OCI-LY7 (cell line): ENCODE measurements at regions not wholly inside any gene's neighbourhood (a gene's known extent, or its start where the extent isn't known, plus 50 kb on each side); places are given as distances from the start of the nearest gene placed in this dataset.

Experiments used
- EZH2phosphoT487 ChIP-seq: fragments of 200-600 bp; sonication (generic); IDR thresholded peaks from 2 replicates; pipeline ENCODE4 v1.6.1; 2018; ENCODE audit warnings: low read depth, borderline replicate concordance, mild to moderate bottlenecking, mixed run types, antibody characterized with exemption, low read length, moderate library complexity, mixed read lengths
- TF ChIP-seq, protein P1 (sequence below): fragments of 200-600 bp; sonication (generic); conservative IDR thresholded peaks from 2 replicates; pipeline ENCODE4 v1.5.1; 2014; ENCODE audit warnings: mild to moderate bottlenecking, antibody characterized with exemption, low read length, moderate library complexity, mixed read lengths

- TF ChIP-seq, protein P1, sequence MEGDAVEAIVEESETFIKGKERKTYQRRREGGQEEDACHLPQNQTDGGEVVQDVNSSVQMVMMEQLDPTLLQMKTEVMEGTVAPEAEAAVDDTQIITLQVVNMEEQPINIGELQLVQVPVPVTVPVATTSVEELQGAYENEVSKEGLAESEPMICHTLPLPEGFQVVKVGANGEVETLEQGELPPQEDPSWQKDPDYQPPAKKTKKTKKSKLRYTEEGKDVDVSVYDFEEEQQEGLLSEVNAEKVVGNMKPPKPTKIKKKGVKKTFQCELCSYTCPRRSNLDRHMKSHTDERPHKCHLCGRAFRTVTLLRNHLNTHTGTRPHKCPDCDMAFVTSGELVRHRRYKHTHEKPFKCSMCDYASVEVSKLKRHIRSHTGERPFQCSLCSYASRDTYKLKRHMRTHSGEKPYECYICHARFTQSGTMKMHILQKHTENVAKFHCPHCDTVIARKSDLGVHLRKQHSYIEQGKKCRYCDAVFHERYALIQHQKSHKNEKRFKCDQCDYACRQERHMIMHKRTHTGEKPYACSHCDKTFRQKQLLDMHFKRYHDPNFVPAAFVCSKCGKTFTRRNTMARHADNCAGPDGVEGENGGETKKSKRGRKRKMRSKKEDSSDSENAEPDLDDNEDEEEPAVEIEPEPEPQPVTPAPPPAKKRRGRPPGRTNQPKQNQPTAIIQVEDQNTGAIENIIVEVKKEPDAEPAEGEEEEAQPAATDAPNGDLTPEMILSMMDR = no peak
- no peak for TF ChIP-seq EZH2phosphoT487
Observed at GRCh38 chr5:75992753-75993152, 90.4 kb upstream of the SV2C start.
